Type B pancreatic cell (in vitro differentiated cells): ENCODE measurements at regions not wholly inside any gene's neighbourhood (a gene's known extent, or its start where the extent isn't known, plus 50 kb on each side); places are given as distances from the start of the nearest gene placed in this dataset.

Experiments
- DNase-seq: peaks from one replicate; pipeline ENCODE4 v3.0.0; 2021; ENCODE audit warnings: mixed read lengths; ENCODE audit not compliant: unreplicated experiment; ENCODE audit errors: extremely low spot score
- H3K27ac Mint-ChIP-seq: 2 replicates; pipeline ENCODE4 v1.8.0; 2021; ENCODE audit warnings: mild to moderate bottlenecking, mixed read lengths
- H3K27me3 Mint-ChIP-seq: 2 replicates; pipeline ENCODE4 v1.8.0; 2021; ENCODE audit warnings: mixed read lengths
- H3K36me3 Mint-ChIP-seq: 2 replicates; pipeline ENCODE4 v1.8.0; 2021; ENCODE audit warnings: mixed read lengths
- H3K4me1 Mint-ChIP-seq: one replicate; pipeline ENCODE4 v1.8.0; 2021; ENCODE audit warnings: mixed read lengths; ENCODE audit not compliant: unreplicated experiment
- H3K4me3 Mint-ChIP-seq: 2 replicates; pipeline ENCODE4 v1.8.0; 2021; ENCODE audit warnings: mild to moderate bottlenecking, mixed read lengths
- H3K9me3 Mint-ChIP-seq: 2 replicates; pipeline ENCODE4 v1.8.0; 2021; ENCODE audit warnings: mixed read lengths
- TF ChIP-seq, protein P1 (sequence below): fragments of 200-600 bp; sonication (generic); conservative IDR thresholded peaks from 2 replicates; pipeline ENCODE4 v1.5.0; 2021; ENCODE audit warnings: antibody characterized with exemption, mild to moderate bottlenecking

DNA sequence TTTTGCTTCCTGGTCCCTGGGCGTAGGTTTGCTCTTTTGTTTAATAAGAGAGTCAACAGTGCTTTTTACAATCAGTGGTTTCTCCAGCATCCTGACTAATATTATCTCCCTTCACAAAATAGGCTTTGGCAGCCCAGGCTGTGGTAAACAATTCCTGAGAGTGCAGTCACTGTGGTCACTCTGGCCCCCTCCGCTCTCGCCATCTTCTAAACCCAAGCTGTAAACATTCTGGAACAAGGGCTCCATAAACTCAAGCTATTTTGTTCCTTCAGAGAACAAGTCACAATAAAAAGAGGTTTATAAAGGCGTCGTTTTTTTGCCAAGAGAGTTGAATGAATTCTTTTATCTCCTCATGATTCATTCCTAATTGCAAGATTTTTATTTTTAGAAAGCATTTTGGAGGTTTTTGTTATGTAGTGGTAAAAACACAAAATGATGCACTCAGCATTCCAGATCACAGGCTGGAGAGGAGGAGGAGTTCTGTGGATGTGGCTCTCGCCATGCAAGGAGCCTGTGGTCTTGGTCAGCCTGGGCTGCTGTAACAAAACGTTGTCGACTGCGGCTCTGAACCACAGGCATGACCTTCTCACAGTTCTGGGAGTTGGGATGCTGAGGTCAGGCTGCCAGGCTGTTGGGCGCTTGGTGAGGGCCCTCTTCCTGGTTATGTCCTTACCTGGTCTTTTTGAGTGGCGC, 486.4 kb upstream of the FAT1 start:
- TF ChIP-seq, protein P1, sequence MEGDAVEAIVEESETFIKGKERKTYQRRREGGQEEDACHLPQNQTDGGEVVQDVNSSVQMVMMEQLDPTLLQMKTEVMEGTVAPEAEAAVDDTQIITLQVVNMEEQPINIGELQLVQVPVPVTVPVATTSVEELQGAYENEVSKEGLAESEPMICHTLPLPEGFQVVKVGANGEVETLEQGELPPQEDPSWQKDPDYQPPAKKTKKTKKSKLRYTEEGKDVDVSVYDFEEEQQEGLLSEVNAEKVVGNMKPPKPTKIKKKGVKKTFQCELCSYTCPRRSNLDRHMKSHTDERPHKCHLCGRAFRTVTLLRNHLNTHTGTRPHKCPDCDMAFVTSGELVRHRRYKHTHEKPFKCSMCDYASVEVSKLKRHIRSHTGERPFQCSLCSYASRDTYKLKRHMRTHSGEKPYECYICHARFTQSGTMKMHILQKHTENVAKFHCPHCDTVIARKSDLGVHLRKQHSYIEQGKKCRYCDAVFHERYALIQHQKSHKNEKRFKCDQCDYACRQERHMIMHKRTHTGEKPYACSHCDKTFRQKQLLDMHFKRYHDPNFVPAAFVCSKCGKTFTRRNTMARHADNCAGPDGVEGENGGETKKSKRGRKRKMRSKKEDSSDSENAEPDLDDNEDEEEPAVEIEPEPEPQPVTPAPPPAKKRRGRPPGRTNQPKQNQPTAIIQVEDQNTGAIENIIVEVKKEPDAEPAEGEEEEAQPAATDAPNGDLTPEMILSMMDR: no peak
- Mint-ChIP-seq H3K4me3 (no peak overlapping the region), H3K27ac (no peak overlapping the region), H3K27me3 (peaks cover 11% of the 10 kb centered on the region), H3K9me3 (peaks cover 4% of the 10 kb centered on the region), H3K4me1 (no peaks in the 10 kb centered on the region), H3K36me3 (no peaks in the 10 kb centered on the region)
- DNase-seq: no peak

DNA sequence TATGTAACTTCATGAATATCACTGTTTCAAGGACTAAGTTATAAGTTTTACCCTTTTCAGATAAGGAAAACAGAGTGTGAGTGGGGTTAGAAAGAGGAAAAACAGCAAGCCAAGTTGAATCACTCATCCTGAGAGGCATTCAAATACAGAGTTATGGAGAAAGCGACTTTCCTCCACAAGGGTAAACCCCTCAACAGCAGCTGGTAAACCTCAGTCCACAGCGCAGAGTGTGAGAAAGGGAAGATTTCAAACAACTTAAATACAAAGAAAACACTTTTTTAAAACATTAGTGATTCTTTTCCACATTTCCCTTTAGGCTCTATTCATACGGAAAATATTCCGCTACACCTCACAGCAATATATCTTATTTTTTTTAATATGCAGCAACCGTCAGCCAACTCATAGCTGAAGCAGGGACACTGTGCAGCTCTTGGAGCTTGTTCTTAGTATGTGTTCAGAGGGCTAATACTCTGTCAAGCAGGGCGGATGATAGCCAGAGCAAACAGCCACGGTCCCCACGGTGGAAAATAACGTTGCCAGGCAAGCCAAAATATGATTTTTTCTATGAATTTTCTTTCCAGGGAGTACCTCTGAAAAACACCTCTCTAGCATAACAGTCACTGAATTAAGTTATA, 488.9 kb upstream of the FAT1 start:
- Mint-ChIP-seq H3K36me3 (no peaks in the 10 kb centered on the region), H3K4me3 (no peak overlapping the region), H3K9me3 (peaks cover 4% of the 10 kb centered on the region), H3K4me1 (no peaks in the 10 kb centered on the region), H3K27me3 (peaks cover 11% of the 10 kb centered on the region), H3K27ac (no peak overlapping the region)
- TF ChIP-seq, protein P1: no peak
- no peak for DNase-seq

DNA sequence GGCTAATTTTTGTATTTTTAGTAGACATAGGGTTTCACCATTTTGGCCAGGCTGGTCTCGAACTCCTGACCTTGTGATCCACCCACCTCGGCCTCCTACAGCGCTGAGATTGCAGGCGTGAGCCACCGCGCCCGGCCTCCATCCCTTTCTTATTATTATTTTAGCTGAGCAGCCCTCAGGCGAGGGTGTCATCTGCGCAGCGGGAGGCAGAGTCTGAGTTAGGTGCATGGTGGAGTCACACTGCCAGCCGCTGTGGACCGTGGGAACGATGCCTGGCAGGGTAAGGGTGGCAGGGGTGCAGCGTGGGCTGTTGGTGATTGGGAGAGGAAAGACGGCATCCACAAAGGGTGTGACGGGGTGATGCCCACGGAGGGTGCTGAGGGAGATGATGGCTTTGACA, 491.8 kb upstream of the FAT1 start:
- TF ChIP-seq, protein P1: no peak
- no peak overlapping the region for H3K4me3 Mint-ChIP-seq
- H3K9me3 Mint-ChIP-seq: no peaks in the 10 kb centered on the region
- no peak for DNase-seq
- no peaks in the 10 kb centered on the region for H3K36me3 Mint-ChIP-seq
- H3K27ac Mint-ChIP-seq: no peak overlapping the region
- H3K4me1 Mint-ChIP-seq: no peaks in the 10 kb centered on the region
- H3K27me3 Mint-ChIP-seq: peaks cover 9% of the 10 kb centered on the region

DNA sequence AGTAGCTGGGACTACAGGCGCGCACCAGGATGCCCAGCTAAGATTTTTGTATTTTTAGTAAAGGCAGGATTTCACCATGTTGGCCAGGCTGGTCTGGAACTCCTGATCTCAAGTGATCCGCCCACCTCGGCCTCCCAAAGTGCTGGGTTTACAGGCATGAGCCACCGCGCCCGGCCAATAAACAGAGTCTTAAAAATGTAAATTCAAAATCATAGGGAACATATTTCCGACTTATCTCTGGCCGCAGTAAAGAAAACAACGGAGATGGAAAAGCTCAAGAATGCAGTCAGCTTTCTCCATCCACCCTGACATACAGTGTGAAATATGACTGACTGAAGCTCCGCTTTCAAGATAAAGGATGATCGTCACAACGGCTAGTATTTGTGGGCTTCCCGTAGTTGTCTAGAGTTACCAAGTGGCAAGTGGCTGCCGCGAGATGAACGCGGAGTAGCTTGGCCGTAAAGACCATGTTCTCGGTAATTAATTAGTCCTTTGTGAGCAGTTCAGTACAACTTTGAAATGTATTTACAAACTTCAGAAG, 495.1 kb upstream of the FAT1 start:
- Mint-ChIP-seq H3K9me3 (no peaks in the 10 kb centered on the region), H3K4me3 (no peak overlapping the region), H3K36me3 (no peaks in the 10 kb centered on the region), H3K4me1 (no peaks in the 10 kb centered on the region), H3K27me3 (no peaks in the 10 kb centered on the region), H3K27ac (no peak overlapping the region)
- no peak for DNase-seq
- TF ChIP-seq, protein P1: no peak

DNA sequence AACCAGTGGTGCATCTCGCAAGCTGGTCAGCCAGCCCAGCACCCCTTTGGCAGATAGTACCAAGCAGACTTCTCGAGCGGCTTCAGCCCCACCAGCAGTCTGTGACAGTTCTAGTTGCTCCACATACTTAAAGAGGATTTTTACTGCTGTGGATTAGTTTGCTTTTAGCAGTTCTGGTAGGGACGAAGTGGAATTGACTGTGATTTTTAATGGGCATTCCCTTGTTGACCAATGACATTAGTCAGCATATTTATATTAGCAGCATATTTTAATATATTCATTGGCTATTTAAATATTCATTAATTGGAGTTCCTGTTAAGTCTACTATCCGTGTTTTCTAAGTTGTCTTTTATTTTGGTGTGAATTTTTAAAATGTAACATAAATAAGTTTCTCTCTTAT, 500.9 kb upstream of the FAT1 start:
- Mint-ChIP-seq H3K36me3 (no peaks in the 10 kb centered on the region), H3K27ac (no peak overlapping the region), H3K4me1 (peaks cover 3% of the 10 kb centered on the region), H3K9me3 (no peaks in the 10 kb centered on the region), H3K4me3 (no peak overlapping the region), H3K27me3 (peaks cover 8% of the 10 kb centered on the region)
- DNase-seq: no peak
- TF ChIP-seq, protein P1: no peak
